Liver (tissue), 7 donors: ENCODE measurements at regions not wholly inside any gene's neighbourhood (a gene's known extent, or its start where the extent isn't known, plus 50 kb on each side); places are given as distances from the start of the nearest gene placed in this dataset.

Experiments used
- DNase-seq: peaks from one replicate; pipeline ENCODE4 v3.0.0-alpha.2; 2017; ENCODE audit warnings: low spot score
- H3K27ac ChIP-seq, 2 donors: one replicate each; pipeline ENCODE4 v1.7.0; 2013; ENCODE audit warnings: inconsistent platforms in 2 of 2, low read length in 2 of 2, control low read depth in 1 of 2, low read depth in 1 of 2, mild to moderate bottlenecking in 1 of 2
- H3K27me3 ChIP-seq, 4 donors: one replicate each; pipeline versions ENCODE4 v1.6.1 to v1.7.0; 2013; ENCODE audit warnings: low read length in 3 of 4, inconsistent platforms in 1 of 4, mild to moderate bottlenecking in 1 of 4, moderate library complexity in 1 of 4; ENCODE audit not compliant: control insufficient read depth in 4 of 4, insufficient read depth in 4 of 4
- H3K36me3 ChIP-seq, 4 donors: one replicate each; pipeline versions ENCODE4 v1.6.1 to v1.7.0; 2013; ENCODE audit warnings: low read length in 3 of 4, mild to moderate bottlenecking in 3 of 4, low read depth in 1 of 4, moderate library complexity in 1 of 4; ENCODE audit not compliant: control insufficient read depth in 4 of 4, insufficient read depth in 3 of 4
- H3K4me1 ChIP-seq, 4 donors: one replicate each; pipeline versions ENCODE4 v1.6.1 to v1.7.0; 2013; ENCODE audit warnings: low read length in 3 of 4, mild to moderate bottlenecking in 3 of 4, moderate library complexity in 1 of 4; ENCODE audit not compliant: control insufficient read depth in 4 of 4, insufficient read depth in 4 of 4
- H3K4me3 ChIP-seq, 3 donors: one replicate each; pipeline versions ENCODE4 v1.6.1 to v1.7.0; 2013; ENCODE audit warnings: low read length in 3 of 3, control low read depth in 1 of 3, low read depth in 1 of 3, mild to moderate bottlenecking in 1 of 3
- H3K9ac ChIP-seq, 2 donors: one replicate each; pipeline ENCODE4 v1.7.0; 2013; ENCODE audit warnings: low read length in 2 of 2, mild to moderate bottlenecking in 2 of 2, moderate library complexity in 2 of 2, control low read depth in 1 of 2, low read depth in 1 of 2
- H3K9me3 ChIP-seq, 4 donors: one replicate each; pipeline versions ENCODE4 v1.6.1 to v1.7.0; 2013; ENCODE audit warnings: low read length in 3 of 4; ENCODE audit not compliant: control insufficient read depth in 4 of 4
- FOXA1 ChIP-seq: IDR thresholded peaks from 2 replicates; pipeline ENCODE4 v1.6.1; 2016; ENCODE audit warnings: antibody characterized with exemption
- FOXA2 ChIP-seq: IDR thresholded peaks from 2 replicates; pipeline ENCODE4 v1.6.1; 2016; ENCODE audit warnings: antibody characterized with exemption
- HNF4A ChIP-seq, 2 donors: conservative IDR thresholded peaks; 2 replicates each; pipeline ENCODE4 v1.6.1; 2016; ENCODE audit warnings: antibody characterized with exemption in 2 of 2, mild to moderate bottlenecking in 2 of 2
- HNF4G ChIP-seq: IDR thresholded peaks from 2 replicates; pipeline ENCODE4 v1.6.1; 2016; ENCODE audit warnings: antibody characterized with exemption
- RAD21 ChIP-seq, 2 donors: IDR thresholded peaks; 2 replicates each; pipeline ENCODE4 v1.6.1; 2016; ENCODE audit warnings: antibody characterized with exemption in 2 of 2, mild to moderate bottlenecking in 2 of 2
- RXRA ChIP-seq, 2 donors: IDR thresholded peaks; 2 replicates each; pipeline ENCODE4 v1.6.1; 2017 to 2018; ENCODE audit warnings: antibody characterized with exemption in 2 of 2, mild to moderate bottlenecking in 1 of 2
- TAF1 ChIP-seq: conservative IDR thresholded peaks from 2 replicates; pipeline ENCODE4 v1.6.1; 2016; ENCODE audit warnings: antibody characterized with exemption, mild to moderate bottlenecking
- YY1 ChIP-seq: IDR thresholded peaks from 2 replicates; pipeline ENCODE4 v1.6.1; 2016; ENCODE audit warnings: antibody characterized with exemption, mild to moderate bottlenecking
- WGBS: extraction: QIAGEN DNeasy Blood & Tissue Kit; methylation state at CpG from one replicate; pipeline ENCODE4 v1.1.7; 2013; 5-methylcytosine and 5-hydroxymethylcytosine counted together
- TF ChIP-seq, protein P1 (sequence below): IDR thresholded peaks from 2 replicates; pipeline ENCODE4 v1.6.1; 2016; ENCODE audit warnings: antibody characterized with exemption
- donor health status: healthy.
- donor health status: healthy.
- donor health status: healthy.
- donor health status: healthy.

DNA sequence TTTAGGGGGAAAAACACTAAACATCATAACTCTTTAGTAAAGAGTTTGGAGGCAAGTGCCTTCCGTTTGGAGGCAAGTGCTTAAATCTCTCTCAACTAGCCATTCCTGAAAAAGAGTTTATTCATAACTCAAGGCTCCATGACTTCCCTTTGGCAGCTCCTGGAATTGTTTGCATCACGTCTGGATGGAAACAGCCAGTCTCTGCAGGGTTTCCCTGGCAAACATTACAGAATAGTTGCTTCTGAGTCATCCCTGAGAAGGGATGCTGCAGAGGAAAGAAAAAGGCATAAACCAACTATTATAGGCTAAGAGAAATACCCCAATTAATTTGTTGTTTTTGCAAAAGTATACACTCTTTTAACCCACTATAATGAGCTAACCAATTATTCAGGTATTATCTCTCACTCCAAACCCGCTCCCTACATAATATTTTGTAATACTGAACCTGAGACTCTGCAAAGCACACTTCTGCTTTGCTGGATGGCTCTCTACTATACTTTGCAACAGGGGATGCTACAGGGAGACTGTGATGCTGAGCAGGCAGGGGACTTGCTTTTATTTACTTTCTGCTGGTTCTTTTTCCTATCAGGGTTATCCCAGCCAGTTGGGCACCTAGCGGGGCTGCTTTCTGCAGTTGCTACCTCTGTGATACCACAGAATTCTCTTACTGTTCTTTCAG lies 497.7 kb downstream of the FUT8 start:
- H3K36me3 ChIP-seq, result no peaks in the 10 kb centered on the region
- H3K4me3 ChIP-seq, result no peak overlapping the region
- H3K4me1 ChIP-seq, result no peaks in the 10 kb centered on the region
- H3K27ac ChIP-seq, result no peak overlapping the region
- H3K9me3 ChIP-seq, result peaks cover 0 to 2% (median 0%) of the 10 kb centered on the region in 4 donors
- WGBS, result 59% methylated on average over 4 of the region's 4 CpGs
- no peak overlapping the region for H3K9ac ChIP-seq
- H3K27me3 ChIP-seq, result no peaks in the 10 kb centered on the region
- DNase-seq, result no peak
- TF ChIP-seq YY1 (no peak), FOXA1 (no peak), TAF1 (no peak), RAD21 (IDR thresholded peaks at IDR 0.05) (no peak)

DNA sequence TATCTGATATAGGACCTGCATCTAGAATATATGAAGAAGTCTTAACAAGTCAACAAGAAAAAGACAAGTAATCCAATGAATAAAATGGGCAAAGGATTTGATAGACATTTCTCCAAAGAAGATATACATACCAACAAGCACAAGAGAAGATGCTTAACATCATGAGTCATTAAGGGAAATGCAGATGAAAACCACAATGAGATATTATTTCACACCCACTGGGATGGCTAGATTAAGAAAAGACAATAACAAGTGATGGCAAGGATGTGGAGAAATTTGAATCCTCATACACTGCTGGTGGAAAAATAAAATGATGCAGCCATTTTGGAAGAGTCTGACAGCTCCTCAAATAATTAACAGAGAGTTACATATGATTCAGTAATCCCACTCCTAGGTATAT lies 502.6 kb downstream of the FUT8 start:
- Histone ChIP-seq H3K9ac (no peak overlapping the region), H3K4me1 (no peaks in the 10 kb centered on the region), H3K4me3 (no peak overlapping the region), H3K36me3 (no peaks in the 10 kb centered on the region), H3K9me3 (peaks cover 0 to 2% (median 0%) of the 10 kb centered on the region in 4 donors), H3K27me3 (peaks cover 0 to 3% (median 0%) of the 10 kb centered on the region in 4 donors), H3K27ac (no peak overlapping the region)
- DNase-seq, result no peak
- TF ChIP-seq HNF4G (no peak), HNF4A (conservative IDR thresholded peaks at IDR 0.05) (no peak), RXRA (IDR thresholded peaks at IDR 0.05) (no peak), YY1 (no peak)
- TF ChIP-seq, protein P1, sequence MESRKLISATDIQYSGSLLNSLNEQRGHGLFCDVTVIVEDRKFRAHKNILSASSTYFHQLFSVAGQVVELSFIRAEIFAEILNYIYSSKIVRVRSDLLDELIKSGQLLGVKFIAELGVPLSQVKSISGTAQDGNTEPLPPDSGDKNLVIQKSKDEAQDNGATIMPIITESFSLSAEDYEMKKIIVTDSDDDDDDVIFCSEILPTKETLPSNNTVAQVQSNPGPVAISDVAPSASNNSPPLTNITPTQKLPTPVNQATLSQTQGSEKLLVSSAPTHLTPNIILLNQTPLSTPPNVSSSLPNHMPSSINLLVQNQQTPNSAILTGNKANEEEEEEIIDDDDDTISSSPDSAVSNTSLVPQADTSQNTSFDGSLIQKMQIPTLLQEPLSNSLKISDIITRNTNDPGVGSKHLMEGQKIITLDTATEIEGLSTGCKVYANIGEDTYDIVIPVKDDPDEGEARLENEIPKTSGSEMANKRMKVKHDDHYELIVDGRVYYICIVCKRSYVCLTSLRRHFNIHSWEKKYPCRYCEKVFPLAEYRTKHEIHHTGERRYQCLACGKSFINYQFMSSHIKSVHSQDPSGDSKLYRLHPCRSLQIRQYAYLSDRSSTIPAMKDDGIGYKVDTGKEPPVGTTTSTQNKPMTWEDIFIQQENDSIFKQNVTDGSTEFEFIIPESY, result no peak

GRCh38 chr14:65916055-65916454 lies 503.5 kb downstream of the FUT8 start:
- Histone ChIP-seq H3K27me3 (peaks cover 0 to 3% (median 0%) of the 10 kb centered on the region in 4 donors), H3K9me3 (no peaks in the 10 kb centered on the region), H3K4me1 (no peaks in the 10 kb centered on the region), H3K36me3 (no peaks in the 10 kb centered on the region), H3K4me3 (no peak overlapping the region), H3K27ac (no peak overlapping the region), H3K9ac (no peak overlapping the region)
- 76% methylated on average over 2 of the region's 2 CpGs for WGBS
- TF ChIP-seq FOXA2, result no peak
- no peak for TF ChIP-seq HNF4G
- TF ChIP-seq RXRA (IDR thresholded peaks at IDR 0.05), result no peak
- DNase-seq, result no peak

- Histone ChIP-seq H3K4me3 (no peak overlapping the region), H3K27ac (no peak overlapping the region), H3K27me3 (peaks cover 0 to 8% (median 0%) of the 10 kb centered on the region in 4 donors), H3K9me3 (no peaks in the 10 kb centered on the region), H3K4me1 (no peaks in the 10 kb centered on the region), H3K9ac (no peak overlapping the region), H3K36me3 (no peaks in the 10 kb centered on the region)
- no peak for TF ChIP-seq HNF4G
- TF ChIP-seq FOXA2, result no peak
- WGBS, result 74% methylated on average over 2 of the region's 2 CpGs
- no peak for DNase-seq
These were observed 508.5 kb downstream of the FUT8 start for GRCh38 chr14:65920996-65921395.
